Thoracic aorta (tissue), 2 donors: ENCODE measurements at regions not wholly inside any gene's neighbourhood (a gene's known extent, or its start where the extent isn't known, plus 50 kb on each side); places are given as distances from the start of the nearest gene placed in this dataset.
A peak's percentile ranks its signal among the peaks of the same experiment; 100 is the strongest.

Experiments used
- ATAC-seq: fragments of 150-250 bp; one replicate; pipeline ENCODE4 v1.8.0; 2017; ENCODE audit warnings: low read depth; ENCODE audit not compliant: insufficient number of reproducible peaks, low FRiP score
- DNase-seq: peaks from one replicate; pipeline ENCODE4 v3.0.0-alpha.2; 2020; ENCODE audit warnings: low spot score
- H3K27ac ChIP-seq, 2 donors: fragments of 200-600 bp; sonication (generic); 1 replicate in 1 of 2; 2 replicates in 1 of 2; pipeline ENCODE4 v1.5.1; 2016; ENCODE audit warnings: mild to moderate bottlenecking in 2 of 2, moderate library complexity in 2 of 2
- H3K27me3 ChIP-seq: fragments of 200-600 bp; sonication (generic); replicated peaks from 2 replicates; pipeline ENCODE4 v1.6.0; 2016; ENCODE audit warnings: mild to moderate bottlenecking; ENCODE audit not compliant: insufficient read depth
- H3K36me3 ChIP-seq: fragments of 200-600 bp; sonication (generic); one replicate; pipeline ENCODE4 v1.5.1; 2016
- H3K4me1 ChIP-seq, 2 donors: fragments of 200-600 bp; sonication (generic); 1 replicate in 1 of 2; 2 replicates in 1 of 2; pipeline versions ENCODE4 v1.5.1 to v1.6.0; 2016; ENCODE audit warnings: low read depth in 2 of 2, mild to moderate bottlenecking in 1 of 2; ENCODE audit not compliant: control insufficient read depth in 1 of 2
- H3K4me3 ChIP-seq: fragments of 200-600 bp; sonication (generic); 2 replicates; pipeline ENCODE4 v1.5.1; 2016; ENCODE audit warnings: mild to moderate bottlenecking
- H3K9me3 ChIP-seq: fragments of 200-600 bp; sonication (generic); 2 replicates; pipeline ENCODE4 v1.5.1; 2016
- TF ChIP-seq, protein P1 (sequence below): fragments of 200-600 bp; sonication (generic); IDR thresholded peaks from one replicate; pipeline ENCODE4 v1.5.1; 2019; ENCODE audit warnings: antibody characterized with exemption

DNA sequence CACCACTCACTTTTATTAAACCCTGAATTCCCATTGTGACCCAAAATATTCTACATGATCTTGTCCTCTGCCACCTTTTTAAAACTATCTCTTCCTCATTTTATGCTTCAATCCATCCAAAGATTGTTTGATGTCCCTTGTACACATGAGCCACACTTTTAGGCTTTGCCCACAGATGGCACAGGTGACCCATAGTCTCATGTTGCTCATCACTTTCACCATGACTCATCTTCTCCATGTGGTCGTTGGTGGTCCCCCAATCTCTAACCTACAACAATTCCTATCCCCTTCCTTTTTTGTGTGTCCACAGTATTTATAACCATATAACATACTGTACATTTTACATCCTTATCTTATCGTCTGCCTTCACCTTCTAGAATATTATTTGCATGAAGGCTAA lies 271.5 kb upstream of the ZWINT start:
- no peaks in the 10 kb centered on the region for H3K9me3 ChIP-seq
- no peaks in the 10 kb centered on the region for H3K36me3 ChIP-seq
- no peak overlapping the region for H3K27ac ChIP-seq
- no peak for ATAC-seq
- H3K4me3 ChIP-seq, result no peak overlapping the region
- H3K27me3 ChIP-seq, result no peaks in the 10 kb centered on the region
- TF ChIP-seq, protein P1, sequence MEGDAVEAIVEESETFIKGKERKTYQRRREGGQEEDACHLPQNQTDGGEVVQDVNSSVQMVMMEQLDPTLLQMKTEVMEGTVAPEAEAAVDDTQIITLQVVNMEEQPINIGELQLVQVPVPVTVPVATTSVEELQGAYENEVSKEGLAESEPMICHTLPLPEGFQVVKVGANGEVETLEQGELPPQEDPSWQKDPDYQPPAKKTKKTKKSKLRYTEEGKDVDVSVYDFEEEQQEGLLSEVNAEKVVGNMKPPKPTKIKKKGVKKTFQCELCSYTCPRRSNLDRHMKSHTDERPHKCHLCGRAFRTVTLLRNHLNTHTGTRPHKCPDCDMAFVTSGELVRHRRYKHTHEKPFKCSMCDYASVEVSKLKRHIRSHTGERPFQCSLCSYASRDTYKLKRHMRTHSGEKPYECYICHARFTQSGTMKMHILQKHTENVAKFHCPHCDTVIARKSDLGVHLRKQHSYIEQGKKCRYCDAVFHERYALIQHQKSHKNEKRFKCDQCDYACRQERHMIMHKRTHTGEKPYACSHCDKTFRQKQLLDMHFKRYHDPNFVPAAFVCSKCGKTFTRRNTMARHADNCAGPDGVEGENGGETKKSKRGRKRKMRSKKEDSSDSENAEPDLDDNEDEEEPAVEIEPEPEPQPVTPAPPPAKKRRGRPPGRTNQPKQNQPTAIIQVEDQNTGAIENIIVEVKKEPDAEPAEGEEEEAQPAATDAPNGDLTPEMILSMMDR, result no peak
- no peak for DNase-seq
- no peaks in the 10 kb centered on the region for H3K4me1 ChIP-seq

DNA sequence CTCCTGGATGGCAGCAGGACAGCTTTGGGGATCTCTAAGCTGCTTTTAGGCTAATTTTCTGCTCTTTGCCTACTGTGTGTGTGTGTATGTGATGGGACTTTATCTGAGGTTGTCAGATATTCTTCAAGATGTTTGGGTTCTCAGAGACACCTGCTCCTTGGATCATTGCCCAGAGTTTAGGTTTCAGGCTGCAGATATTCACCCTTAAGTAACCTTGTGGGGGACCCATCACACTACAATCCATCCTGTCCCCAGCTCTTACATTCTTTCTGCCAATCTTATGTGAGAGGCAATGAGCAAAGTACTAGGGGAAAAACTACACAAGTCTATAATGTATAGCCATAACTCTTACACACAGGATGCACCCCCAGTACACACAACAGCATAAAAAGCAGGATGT lies 263.0 kb upstream of the ZWINT start:
- Histone ChIP-seq H3K27ac (no peak overlapping the region), H3K4me1 (no peaks in the 10 kb centered on the region), H3K27me3 (no peaks in the 10 kb centered on the region), H3K9me3 (no peaks in the 10 kb centered on the region), H3K36me3 (no peaks in the 10 kb centered on the region), H3K4me3 (no peak overlapping the region)
- TF ChIP-seq, protein P1, result no peak
- DNase-seq (no peak), ATAC-seq (no peak)

DNA sequence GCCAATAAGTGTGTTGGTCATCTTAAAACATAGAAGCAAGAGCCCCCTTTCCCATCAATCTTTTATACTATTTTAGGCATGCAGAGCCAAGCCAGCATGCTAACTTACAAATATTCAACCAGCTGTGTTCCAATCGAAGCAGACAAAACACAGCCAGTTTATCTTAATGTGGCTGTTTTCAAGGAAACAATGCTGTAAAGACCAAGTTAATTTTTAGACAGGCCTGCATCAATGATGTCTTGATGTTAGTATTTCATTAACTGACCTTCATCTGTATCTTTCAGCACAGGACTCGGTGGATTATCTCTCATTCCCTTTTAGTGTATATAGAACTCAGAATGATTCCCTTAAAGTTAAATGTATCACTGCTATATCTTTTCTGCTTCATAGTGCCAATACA lies 262.0 kb upstream of the ZWINT start:
- Histone ChIP-seq H3K9me3 (no peaks in the 10 kb centered on the region), H3K36me3 (no peaks in the 10 kb centered on the region), H3K27ac (no peak overlapping the region), H3K27me3 (no peaks in the 10 kb centered on the region), H3K4me1 (no peaks in the 10 kb centered on the region), H3K4me3 (no peak overlapping the region)
- TF ChIP-seq, protein P1, result no peak
- ATAC-seq (no peak), DNase-seq (no peak)

DNA sequence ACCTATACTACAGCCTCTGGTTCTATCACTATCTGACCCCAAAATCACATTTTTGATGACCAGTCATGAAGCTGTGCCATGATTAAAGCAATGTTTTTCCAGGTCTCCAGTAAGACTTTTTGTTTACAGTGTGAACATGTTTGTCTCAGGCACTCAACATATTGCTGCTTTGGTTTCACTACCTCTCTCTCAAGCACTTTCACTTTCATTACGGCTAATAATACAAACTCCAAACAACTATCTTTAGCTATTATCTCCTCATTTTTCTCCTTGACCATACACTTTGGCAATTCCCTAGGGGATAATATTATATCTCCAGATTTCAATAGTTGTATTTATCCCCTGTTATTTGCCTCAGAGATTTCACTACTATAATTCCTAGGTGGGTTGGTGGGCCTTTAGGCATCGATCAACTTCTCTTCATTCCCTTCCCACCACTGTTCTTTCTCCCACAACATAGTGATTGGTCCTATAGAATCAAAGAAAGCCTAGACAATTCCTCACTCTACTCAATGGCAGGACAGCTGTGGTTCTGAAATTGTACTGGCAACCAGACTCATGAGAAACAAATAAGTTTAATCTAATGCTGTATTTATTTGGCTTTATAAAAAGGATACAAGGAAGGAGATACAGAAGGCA lies 261.4 kb upstream of the ZWINT start:
- H3K4me1 ChIP-seq, result no peaks in the 10 kb centered on the region
- ATAC-seq (no peak), DNase-seq (no peak)
- H3K36me3 ChIP-seq, result no peaks in the 10 kb centered on the region
- H3K9me3 ChIP-seq, result no peaks in the 10 kb centered on the region
- TF ChIP-seq, protein P1, result no peak
- H3K4me3 ChIP-seq, result peak overlapping the region; percentile 12
- H3K27me3 ChIP-seq, result no peaks in the 10 kb centered on the region
- no peak overlapping the region for H3K27ac ChIP-seq

DNA sequence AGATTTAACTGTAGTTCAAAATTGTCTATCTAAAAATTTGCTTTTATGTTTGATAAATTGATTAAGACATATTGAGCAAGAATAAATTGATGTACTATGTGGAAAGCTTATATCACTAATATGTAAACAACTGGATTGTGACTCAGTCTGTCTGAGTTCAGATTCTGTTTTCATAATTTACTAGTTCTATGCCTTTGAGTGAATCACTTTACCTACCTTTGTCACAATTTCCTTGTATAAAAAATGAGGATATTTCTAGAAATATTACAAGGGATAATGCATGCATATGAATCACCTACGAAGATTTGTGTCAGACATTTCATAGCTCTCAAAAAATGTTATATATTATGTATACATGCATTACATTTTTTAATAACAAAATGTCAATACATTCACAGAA lies 245.1 kb upstream of the ZWINT start:
- no peak for ATAC-seq
- no peaks in the 10 kb centered on the region for H3K27me3 ChIP-seq
- no peaks in the 10 kb centered on the region for H3K4me1 ChIP-seq
- no peak overlapping the region for H3K4me3 ChIP-seq
- TF ChIP-seq, protein P1, result no peak
- H3K9me3 ChIP-seq, result no peaks in the 10 kb centered on the region
- no peak for DNase-seq
- no peak overlapping the region for H3K27ac ChIP-seq
- no peaks in the 10 kb centered on the region for H3K36me3 ChIP-seq
